ENCODE measurements at regions not wholly inside any gene's neighbourhood (a gene's known extent, or its start where the extent isn't known, plus 50 kb on each side); places are given as distances from the start of the nearest gene placed in this dataset.

DNA sequence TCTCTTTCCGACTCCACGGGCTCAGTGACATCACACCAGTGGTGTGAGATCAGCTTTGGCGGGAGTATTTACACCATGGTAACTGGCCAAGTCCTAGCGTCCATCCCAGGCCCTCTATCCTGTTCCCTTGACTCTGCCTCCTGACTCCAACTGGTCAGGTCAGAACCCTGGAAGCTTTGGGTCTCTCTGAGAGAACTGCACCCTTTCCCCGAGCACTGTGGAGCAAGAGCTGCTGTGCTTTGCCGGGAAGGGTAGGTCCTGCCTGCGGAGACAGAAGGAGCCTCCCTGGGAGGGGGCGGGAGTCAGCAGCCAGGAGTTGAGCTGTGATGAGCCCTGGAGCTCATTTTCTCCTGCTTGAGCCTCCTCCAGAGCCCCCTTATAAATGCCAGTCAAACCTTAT is 212.1 kb upstream of the TNRC6C start:
- TF ChIP-seq RAD21 (IDR thresholded peaks at IDR 0.05; ENCODE audit: low read depth) (no peak), TEAD4 (IDR thresholded peaks at IDR 0.05) (no peak), ZBTB7A (IDR thresholded peaks at IDR 0.05; ENCODE audit: low read depth) (no peak), YY1 (IDR thresholded peaks at IDR 0.05; ENCODE audit: low read depth) (no peak), EGR1 (IDR thresholded peaks at IDR 0.05) (no peak), CEBPB (IDR thresholded peaks at IDR 0.05) (no peak), TCF12 (IDR thresholded peaks at IDR 0.05; ENCODE audit: low read depth) (no peak), USF1 (IDR thresholded peaks at IDR 0.05) (no peak), EP300 (IDR thresholded peaks at IDR 0.05; ENCODE audit: borderline replicate concordance) (no peak), TAF1 (IDR thresholded peaks at IDR 0.05; ENCODE audit: low read depth) (no peak), FOXM1 (IDR thresholded peaks at IDR 0.05; ENCODE audit: borderline replicate concordance, low read depth) (no peak)

DNA sequence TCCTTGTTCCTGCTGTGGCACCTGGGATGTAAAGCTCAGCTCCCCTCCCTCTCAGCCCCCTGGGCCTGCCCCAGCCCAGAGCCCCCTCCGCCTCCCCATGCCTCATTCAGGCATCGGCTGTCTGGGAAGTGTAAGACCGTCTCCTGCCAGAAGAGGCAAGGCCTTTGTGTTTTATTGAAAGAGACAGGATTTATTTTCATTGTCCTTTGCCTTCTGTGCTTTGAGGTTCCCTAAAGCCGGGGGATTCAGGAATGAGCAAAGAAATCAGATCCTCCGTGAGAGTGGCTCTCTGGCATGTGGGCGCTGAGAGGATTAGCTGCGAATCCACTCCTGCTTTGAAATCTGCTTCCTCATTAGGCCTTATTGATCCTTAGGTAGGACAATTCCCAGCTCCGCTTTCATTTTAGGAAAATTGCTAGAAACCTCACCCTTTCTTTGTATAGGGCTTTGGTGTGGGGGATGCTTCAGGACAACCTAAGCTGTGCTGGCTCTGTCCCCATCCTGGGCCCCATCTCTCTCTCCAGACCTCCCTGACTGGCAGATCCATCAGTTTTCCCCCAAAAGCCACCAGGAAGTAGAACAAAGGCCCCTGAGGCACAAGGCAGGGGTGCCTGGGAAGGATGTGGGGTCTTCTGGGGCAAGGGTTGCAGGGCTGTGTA is 211.5 kb upstream of the TNRC6C start:
- TF ChIP-seq USF1 (IDR thresholded peaks at IDR 0.05), result no peak
- TF ChIP-seq CEBPB (IDR thresholded peaks at IDR 0.05), result no peak
- TF ChIP-seq, protein P1, sequence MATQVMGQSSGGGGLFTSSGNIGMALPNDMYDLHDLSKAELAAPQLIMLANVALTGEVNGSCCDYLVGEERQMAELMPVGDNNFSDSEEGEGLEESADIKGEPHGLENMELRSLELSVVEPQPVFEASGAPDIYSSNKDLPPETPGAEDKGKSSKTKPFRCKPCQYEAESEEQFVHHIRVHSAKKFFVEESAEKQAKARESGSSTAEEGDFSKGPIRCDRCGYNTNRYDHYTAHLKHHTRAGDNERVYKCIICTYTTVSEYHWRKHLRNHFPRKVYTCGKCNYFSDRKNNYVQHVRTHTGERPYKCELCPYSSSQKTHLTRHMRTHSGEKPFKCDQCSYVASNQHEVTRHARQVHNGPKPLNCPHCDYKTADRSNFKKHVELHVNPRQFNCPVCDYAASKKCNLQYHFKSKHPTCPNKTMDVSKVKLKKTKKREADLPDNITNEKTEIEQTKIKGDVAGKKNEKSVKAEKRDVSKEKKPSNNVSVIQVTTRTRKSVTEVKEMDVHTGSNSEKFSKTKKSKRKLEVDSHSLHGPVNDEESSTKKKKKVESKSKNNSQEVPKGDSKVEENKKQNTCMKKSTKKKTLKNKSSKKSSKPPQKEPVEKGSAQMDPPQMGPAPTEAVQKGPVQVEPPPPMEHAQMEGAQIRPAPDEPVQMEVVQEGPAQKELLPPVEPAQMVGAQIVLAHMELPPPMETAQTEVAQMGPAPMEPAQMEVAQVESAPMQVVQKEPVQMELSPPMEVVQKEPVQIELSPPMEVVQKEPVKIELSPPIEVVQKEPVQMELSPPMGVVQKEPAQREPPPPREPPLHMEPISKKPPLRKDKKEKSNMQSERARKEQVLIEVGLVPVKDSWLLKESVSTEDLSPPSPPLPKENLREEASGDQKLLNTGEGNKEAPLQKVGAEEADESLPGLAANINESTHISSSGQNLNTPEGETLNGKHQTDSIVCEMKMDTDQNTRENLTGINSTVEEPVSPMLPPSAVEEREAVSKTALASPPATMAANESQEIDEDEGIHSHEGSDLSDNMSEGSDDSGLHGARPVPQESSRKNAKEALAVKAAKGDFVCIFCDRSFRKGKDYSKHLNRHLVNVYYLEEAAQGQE (IDR thresholded peaks at IDR 0.05; ENCODE audit: low read depth), result no peak

GRCh38 chr17:77748436-77748835 is 210.1 kb upstream of the TNRC6C start:
- no peak for TF ChIP-seq TEAD4 (IDR thresholded peaks at IDR 0.05)
- TF ChIP-seq ZBTB7A (IDR thresholded peaks at IDR 0.05; ENCODE audit: low read depth), result no peak
- TF ChIP-seq RAD21 (IDR thresholded peaks at IDR 0.05; ENCODE audit: low read depth), result no peak
- no peak for TF ChIP-seq EP300 (IDR thresholded peaks at IDR 0.05; ENCODE audit: borderline replicate concordance)
- TF ChIP-seq, protein P1 (IDR thresholded peaks at IDR 0.05; ENCODE audit: low read depth), result no peak
- TF ChIP-seq YY1 (IDR thresholded peaks at IDR 0.05; ENCODE audit: low read depth), result no peak
- TF ChIP-seq CEBPB (IDR thresholded peaks at IDR 0.05), result no peak
- no peak for TF ChIP-seq TAF1 (IDR thresholded peaks at IDR 0.05; ENCODE audit: low read depth)
- no peak for TF ChIP-seq USF1 (IDR thresholded peaks at IDR 0.05)
- TF ChIP-seq EGR1 (IDR thresholded peaks at IDR 0.05), result no peak
- TF ChIP-seq MAX (IDR thresholded peaks at IDR 0.05), result no peak
- TF ChIP-seq CREB1 (IDR thresholded peaks at IDR 0.05; ENCODE audit: low read depth), result no peak
- TF ChIP-seq NFIC (IDR thresholded peaks at IDR 0.05), result no peak
- no peak for TF ChIP-seq TCF12 (IDR thresholded peaks at IDR 0.05; ENCODE audit: low read depth)
- no peak for TF ChIP-seq FOXM1 (IDR thresholded peaks at IDR 0.05; ENCODE audit: borderline replicate concordance, low read depth)

GRCh38 chr17:77749321-77749751 is 209.2 kb upstream of the TNRC6C start:
- TF ChIP-seq TCF12 (IDR thresholded peaks at IDR 0.05; ENCODE audit: low read depth) (no peak), CEBPB (IDR thresholded peaks at IDR 0.05) (no peak), ZBTB7A (IDR thresholded peaks at IDR 0.05; ENCODE audit: low read depth) (no peak), MAX (IDR thresholded peaks at IDR 0.05) (no peak), CREB1 (IDR thresholded peaks at IDR 0.05; ENCODE audit: low read depth) (no peak), EGR1 (IDR thresholded peaks at IDR 0.05) (no peak), EP300 (IDR thresholded peaks at IDR 0.05; ENCODE audit: borderline replicate concordance) (no peak), TAF1 (IDR thresholded peaks at IDR 0.05; ENCODE audit: low read depth) (no peak), FOXM1 (IDR thresholded peaks at IDR 0.05; ENCODE audit: borderline replicate concordance, low read depth) (no peak), RAD21 (IDR thresholded peaks at IDR 0.05; ENCODE audit: low read depth) (no peak), TEAD4 (IDR thresholded peaks at IDR 0.05) (no peak), USF1 (IDR thresholded peaks at IDR 0.05) (no peak), YY1 (IDR thresholded peaks at IDR 0.05; ENCODE audit: low read depth) (no peak), NFIC (IDR thresholded peaks at IDR 0.05) (no peak)
- TF ChIP-seq, protein P1 (IDR thresholded peaks at IDR 0.05; ENCODE audit: low read depth), result no peak

All from Ishikawa (cell line).